H1 (cell line): ENCODE measurements at regions not wholly inside any gene's neighbourhood (a gene's known extent, or its start where the extent isn't known, plus 50 kb on each side); places are given as distances from the start of the nearest gene placed in this dataset.

ENCODE experiments used
- CTCF ChIA-PET: fragments of 300-600 bp; sonication (Branson Sonifier 250); formaldehyde crosslinking; loops from one replicate; lab custom pipeline; 2021; ENCODE audit not compliant: partially characterized antibody; lab: Charles Lee
- POLR2A ChIA-PET: fragments of 300-600 bp; sonication (Branson Sonifier 250); formaldehyde crosslinking; loops from one replicate; lab custom pipeline; 2021; ENCODE audit warnings: inconsistent platforms; ENCODE audit not compliant: partially characterized antibody; lab: Charles Lee
- DNase-seq, 2 experiments: peaks; one replicate each; pipeline versions ENCODE4 v3.0.0 to v3.0.0-alpha.2; 2010 to 2022; ENCODE audit warnings: low spot score in 2 of 2, low read depth in 1 of 2, mixed read lengths in 1 of 2
- FAIRE-seq: peaks from 2 replicates; lab custom pipeline; 2011; peaks lifted over from hg19 to GRCh38; lab: Jason Lieb, UNC
- H2AFZ ChIP-seq: 2 replicates; pipeline ENCODE4 v1.8.1; 2012; ENCODE audit warnings: low read length, inconsistent platforms
- H2AK5ac ChIP-seq: 2 replicates; pipeline ENCODE4 v1.6.1; 2013; ENCODE audit warnings: low read depth, low read length
- H2BK120ac ChIP-seq: replicated peaks from 2 replicates; pipeline ENCODE3; 2013; ENCODE audit warnings: low read depth, low read length, inconsistent platforms
- H2BK12ac ChIP-seq: 2 replicates; pipeline ENCODE4 v1.6.1; 2013; ENCODE audit warnings: low read depth, low read length
- H2BK15ac ChIP-seq: 2 replicates; pipeline ENCODE4 v1.6.1; 2013; ENCODE audit warnings: low read length
- H2BK20ac ChIP-seq: 2 replicates; pipeline ENCODE4 v1.6.1; 2013; ENCODE audit warnings: low read length
- H2BK5ac ChIP-seq: 2 replicates; pipeline ENCODE4 v1.6.1; 2013; ENCODE audit warnings: low read depth, low read length
- H3K14ac ChIP-seq: 2 replicates; pipeline ENCODE4 v1.6.1; 2013; ENCODE audit warnings: inconsistent platforms; ENCODE audit not compliant: insufficient read length
- H3K18ac ChIP-seq: 2 replicates; pipeline ENCODE4 v1.6.1; 2013; ENCODE audit warnings: low read length; ENCODE audit errors: extremely low read depth
- H3K23ac ChIP-seq: 2 replicates; pipeline ENCODE4 v1.6.1; 2013; ENCODE audit warnings: inconsistent platforms; ENCODE audit not compliant: insufficient read length
- H3K23me2 ChIP-seq: 2 replicates; pipeline ENCODE4 v1.6.1; 2013; ENCODE audit warnings: low read depth, low read length
- H3K27ac ChIP-seq: 2 replicates; pipeline ENCODE4 v1.6.1; 2011; ENCODE audit warnings: low read depth, low read length, inconsistent platforms
- H3K27me3 ChIP-seq, 4 experiments: replicated peaks in 1 of 4; 1 replicate in 1 of 4; 2 replicates in 3 of 4; pipeline versions ENCODE4 v1.6.1 to v1.8.1; 2011 to 2013; ENCODE audit warnings: low read length in 3 of 4, mild to moderate bottlenecking in 3 of 4, inconsistent platforms in 2 of 4, mixed read lengths in 2 of 4, moderate library complexity in 1 of 4; ENCODE audit not compliant: control insufficient read depth in 3 of 4, insufficient read depth in 3 of 4; ENCODE audit errors: extremely low read depth in 1 of 4
- H3K36me3 ChIP-seq, 4 experiments: 2 replicates each; pipeline versions ENCODE4 v1.6.1 to v1.8.1; 2011 to 2013; ENCODE audit warnings: mild to moderate bottlenecking in 4 of 4, low read length in 3 of 4, moderate library complexity in 2 of 4, control low read depth in 1 of 4, inconsistent platforms in 1 of 4; ENCODE audit not compliant: insufficient read depth in 4 of 4, control insufficient read depth in 2 of 4
- H3K4ac ChIP-seq: replicated peaks from 2 replicates; pipeline ENCODE3; 2013; ENCODE audit warnings: low read length, low read depth, mixed read lengths, inconsistent platforms; ENCODE audit not compliant: insufficient read length
- H3K4me1 ChIP-seq, 4 experiments: replicated peaks in 1 of 4; 1 replicate in 1 of 4; 2 replicates in 3 of 4; pipeline versions ENCODE4 v1.6.1 to v1.8.1; 2011 to 2013; ENCODE audit warnings: low read length in 3 of 4, inconsistent platforms in 2 of 4, mixed read lengths in 1 of 4; ENCODE audit not compliant: insufficient read depth in 4 of 4, control insufficient read depth in 3 of 4
- H3K4me2 ChIP-seq, 2 experiments: 2 replicates each; pipeline versions ENCODE4 v1.6.1 to v1.8.1; 2011 to 2013; ENCODE audit warnings: low read depth in 2 of 2, low read length in 2 of 2, control low read depth in 1 of 2, inconsistent platforms in 1 of 2, mild to moderate bottlenecking in 1 of 2; ENCODE audit not compliant: insufficient read depth in 1 of 2
- H3K4me3 ChIP-seq, 4 experiments: fragments of 200-600, 300-600 bp in 1 of 4; sonication (generic), shearing (Covaris generic), sonication (Bioruptor Twin) in 1 of 4; 2 replicates each; pipeline versions ENCODE4 v1.5.1 to v1.8.1; 2011 to 2016; ENCODE audit warnings: low read length in 4 of 4, low read depth in 3 of 4, control low read depth in 2 of 4, inconsistent platforms in 2 of 4, mild to moderate bottlenecking in 2 of 4, mixed read lengths in 1 of 4, moderate library complexity in 1 of 4; ENCODE audit not compliant: insufficient read depth in 2 of 4; ENCODE audit errors: extremely low read depth in 1 of 4
- H3K56ac ChIP-seq: replicated peaks from 2 replicates; pipeline ENCODE3; 2013; ENCODE audit warnings: low read depth, mild to moderate bottlenecking, mixed read lengths, low read length, inconsistent platforms; ENCODE audit not compliant: insufficient read length
- H3K79me1 ChIP-seq: 2 replicates; pipeline ENCODE4 v1.6.1; 2013; ENCODE audit warnings: low read depth, low read length, control low read depth
- H3K79me2 ChIP-seq, 2 experiments: 2 replicates each; pipeline versions ENCODE4 v1.6.1 to v1.8.1; 2012 to 2013; ENCODE audit warnings: low read length in 2 of 2, mild to moderate bottlenecking in 2 of 2, inconsistent platforms in 1 of 2; ENCODE audit not compliant: insufficient read depth in 2 of 2, control insufficient read depth in 1 of 2
- H3K9ac ChIP-seq, 4 experiments: replicated peaks in 1 of 4; 1 replicate in 1 of 4; 2 replicates in 3 of 4; pipeline versions ENCODE4 v1.6.1 to v1.8.1; 2011 to 2013; ENCODE audit warnings: low read depth in 3 of 4, low read length in 3 of 4, control low read depth in 2 of 4, mild to moderate bottlenecking in 2 of 4, moderate library complexity in 2 of 4, inconsistent platforms in 1 of 4; ENCODE audit errors: extremely low read depth in 1 of 4
- H3K9me3 ChIP-seq, 2 experiments: 2 replicates each; pipeline versions ENCODE4 v1.6.1 to v1.8.1; 2012 to 2013; ENCODE audit warnings: mild to moderate bottlenecking in 2 of 2, moderate library complexity in 2 of 2, control low read depth in 1 of 2, inconsistent platforms in 1 of 2, low read depth in 1 of 2, low read length in 1 of 2, mixed read lengths in 1 of 2; ENCODE audit not compliant: insufficient read depth in 2 of 2
- H4K20me1 ChIP-seq, 2 experiments: replicated peaks in 1 of 2; 2 replicates each; pipeline versions ENCODE3 to v1.8.1; 2011 to 2013; ENCODE audit warnings: inconsistent platforms in 2 of 2, low read length in 2 of 2, mild to moderate bottlenecking in 1 of 2; ENCODE audit not compliant: insufficient read depth in 2 of 2, control insufficient read depth in 1 of 2
- H4K5ac ChIP-seq: 2 replicates; pipeline ENCODE4 v1.6.1; 2013; ENCODE audit warnings: low read length, low read depth, mixed read lengths, inconsistent platforms; ENCODE audit not compliant: insufficient read length
- H4K8ac ChIP-seq: 2 replicates; pipeline ENCODE4 v1.8.0; 2013; ENCODE audit warnings: mild to moderate bottlenecking, moderate library complexity, low read length, inconsistent platforms; ENCODE audit not compliant: insufficient read depth; ENCODE audit errors: extremely low read depth
- H4K91ac ChIP-seq: replicated peaks from 2 replicates; pipeline ENCODE3; 2013; ENCODE audit warnings: low read length, mixed read lengths, inconsistent platforms; ENCODE audit not compliant: insufficient read length
- CTBP2 ChIP-seq: IDR thresholded peaks from 2 replicates; pipeline ENCODE4 v1.7.0; 2011; ENCODE audit warnings: borderline replicate concordance, mild to moderate bottlenecking, moderate library complexity, mixed read lengths, low read length; ENCODE audit not compliant: insufficient read depth, insufficient read length
- PHF8 ChIP-seq: fragments of 200-600 bp; sonication (generic); conservative IDR thresholded peaks from 2 replicates; pipeline ENCODE4 v1.7.1; 2012; ENCODE audit warnings: low read depth, mild to moderate bottlenecking, inconsistent platforms, low read length, moderate library complexity
- POLR2A ChIP-seq, 2 experiments: IDR thresholded peaks; 1 replicate in 1 of 2; 2 replicates in 1 of 2; pipeline ENCODE4 v1.6.1; 2011; ENCODE audit warnings: low read depth in 2 of 2, low read length in 2 of 2, mild to moderate bottlenecking in 2 of 2; ENCODE audit errors: control extremely low read depth in 1 of 2
- POU5F1 ChIP-seq: IDR thresholded peaks from 2 replicates; pipeline ENCODE4 v1.6.1; 2011; ENCODE audit warnings: low read depth, mild to moderate bottlenecking, low read length, moderate library complexity
- RAD21 ChIP-seq, 2 experiments: IDR thresholded peaks in 1 of 2; conservative IDR thresholded peaks in 1 of 2; 2 replicates each; pipeline ENCODE4 v1.6.1; 2011; ENCODE audit warnings: low read depth in 2 of 2, low read length in 2 of 2, improper control_type of control experiment in 1 of 2, inconsistent platforms in 1 of 2, mild to moderate bottlenecking in 1 of 2, moderate library complexity in 1 of 2
- YY1 ChIP-seq: IDR thresholded peaks from 2 replicates; pipeline ENCODE4 v1.6.1; 2011; ENCODE audit warnings: low read depth, mild to moderate bottlenecking, low read length
- WGBS, 2 experiments: shearing (Covaris generic) in 1 of 2; methylation state at CpG; one replicate each; pipeline versions ENCODE4 v1.1.6 to v1.1.7; 2013 to 2015; ENCODE audit warnings: low lambda C conversion rate in 2 of 2, mixed read lengths in 2 of 2, inconsistent platforms in 1 of 2, low coverage in 1 of 2, missing lambda C conversion rate in 1 of 2; ENCODE audit not compliant: insufficient replicate concordance in 2 of 2, insufficient coverage in 1 of 2, insufficient read length in 1 of 2; ENCODE audit errors: extremely low coverage in 1 of 2, missing lambda C conversion rate in 1 of 2; 5-methylcytosine and 5-hydroxymethylcytosine counted together

GRCh38 chr10:30215141-30215540, 133.9 kb downstream of the MTPAP start:
- Histone ChIP-seq H4K91ac (no peak overlapping the region), H3K23ac (no peak overlapping the region), H3K9ac (no peak overlapping the region), H3K4me1 (no peaks in the 10 kb centered on the region; a peak in 1 of 7 replicates), H2AFZ (no peak overlapping the region), H3K27me3 (no peaks in the 10 kb centered on the region), H3K4ac (no peak overlapping the region), H3K9me3 (no peaks in the 10 kb centered on the region), H3K18ac (no peak overlapping the region), H3K79me1 (no peaks in the 10 kb centered on the region), H3K4me3 (no peak overlapping the region), H4K20me1 (no peaks in the 10 kb centered on the region), H3K79me2 (no peaks in the 10 kb centered on the region), H2BK120ac (no peak overlapping the region), H4K5ac (no peak overlapping the region), H4K8ac (no peak overlapping the region), H3K56ac (no peak overlapping the region), H3K14ac (no peak overlapping the region), H3K27ac (no peak overlapping the region), H2BK15ac (no peak overlapping the region), H2BK20ac (no peak overlapping the region), H2BK5ac (no peak overlapping the region), H3K23me2 (no peaks in the 10 kb centered on the region), H2AK5ac (no peak overlapping the region), H3K36me3 (no peaks in the 10 kb centered on the region), H2BK12ac (no peak overlapping the region), H3K4me2 (no peak overlapping the region)
- no peak for DNase-seq
- 98% methylated on average over 2 of the region's 2 CpGs; no CpG with 5 or more reads in 1 of the 2 experiments for WGBS, 2 experiments
- ChIA-PET POLR2A (no interaction called here), CTCF (interaction anchor here (0.5 to 1.7 kb wide), 3 partner anchors 12 to 341 kb away, joined by 3 to 4 read pairs (median 3); no protein-coding TSS in a partner anchor)
- no peak for FAIRE-seq
- no peak for TF ChIP-seq CTBP2
- TF ChIP-seq YY1, result no peak
- no peak for TF ChIP-seq POU5F1
- no peak for TF ChIP-seq POLR2A (IDR thresholded peaks at IDR 0.05; ENCODE audit: control extremely low read depth in 1 of 2, low read depth in 2 of 2, low read length in 2 of 2)
- TF ChIP-seq RAD21 (IDR thresholded peaks at IDR 0.05 in 1 of 2, conservative IDR thresholded peaks at IDR 0.05 in 1 of 2; ENCODE audit: low read depth in 2 of 2, low read length in 2 of 2), result no peak
- TF ChIP-seq PHF8, result no peak
